Activated B cell treated with CpG ODN at 0.5 μM for 24 hours (primary cell): ENCODE measurements at regions not wholly inside any gene's neighbourhood (a gene's known extent, or its start where the extent isn't known, plus 50 kb on each side); places are given as distances from the start of the nearest gene placed in this dataset.

Source experiments
- ATAC-seq: fragments of 200-7000 bp; cut with Tn5 transposase; one replicate; pipeline ENCODE4 v1.10.0; 2021; ENCODE audit warnings: low read depth, mild to moderate bottlenecking, moderate library complexity
- CTCF ChIA-PET: fragments of 350-600 bp; sonication (Branson Sonifier 250); formaldehyde crosslinking; loops from one replicate; lab custom pipeline; 2021; ENCODE audit warnings: antibody characterized with exemption; lab: Charles Lee
- POLR2A ChIA-PET: fragments of 350-600 bp; sonication (Branson Sonifier 250); formaldehyde crosslinking; loops from one replicate; lab custom pipeline; 2021; ENCODE audit warnings: antibody characterized with exemption; lab: Charles Lee
- DNase-seq: peaks from one replicate; pipeline ENCODE4 v3.0.0; 2022
- H3K27ac Mint-ChIP-seq: one replicate; pipeline ENCODE4 v1.8.0; 2020; ENCODE audit warnings: mixed read lengths
- H3K27me3 Mint-ChIP-seq: one replicate; pipeline ENCODE4 v1.8.0; 2021; ENCODE audit warnings: mixed read lengths
- H3K36me3 Mint-ChIP-seq: one replicate; pipeline ENCODE4 v1.8.0; 2021; ENCODE audit warnings: low read depth, mixed read lengths
- H3K4me1 Mint-ChIP-seq: one replicate; pipeline ENCODE4 v1.8.0; 2021; ENCODE audit warnings: mixed read lengths
- H3K4me3 Mint-ChIP-seq: one replicate; pipeline ENCODE4 v1.8.0; 2020; ENCODE audit warnings: mild to moderate bottlenecking, mixed read lengths
- H3K9me3 Mint-ChIP-seq: one replicate; pipeline ENCODE4 v1.8.0; 2020; ENCODE audit warnings: mixed read lengths
- intact Hi-C: fragments of 100-400 bp; cut with micrococcal nuclease; formaldehyde crosslinking; loops from one replicate; pipeline ENCODE4 v1.15.1; 2024
- TF ChIP-seq, protein P1 (sequence below): fragments of 200-600 bp; IDR thresholded peaks from one replicate; pipeline ENCODE4 v1.8.0; 2022; ENCODE audit warnings: antibody characterized with exemption, mild to moderate bottlenecking

DNA sequence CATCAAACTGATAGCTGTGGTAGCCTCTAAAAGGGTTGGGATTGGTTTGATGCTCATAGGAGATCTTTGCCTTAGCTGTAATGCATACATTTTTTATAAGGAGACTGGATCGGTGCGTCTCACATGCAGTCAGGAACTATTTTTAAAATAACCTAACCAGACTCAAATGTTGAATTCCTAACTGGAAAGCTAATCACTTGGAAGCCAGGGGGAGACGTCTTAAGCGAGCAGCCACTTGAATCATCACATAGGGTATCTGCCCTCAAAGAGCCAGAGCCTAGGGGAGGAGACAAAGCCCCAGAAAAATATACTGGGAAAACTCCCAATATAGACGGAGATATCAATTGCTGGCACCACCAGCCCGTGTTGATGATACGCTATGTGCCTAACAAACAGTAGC, 61.7 kb upstream of the PUM1 start:
- POLR2A ChIA-PET, result no interaction called here
- no peak overlapping the region for H3K27ac Mint-ChIP-seq

DNA sequence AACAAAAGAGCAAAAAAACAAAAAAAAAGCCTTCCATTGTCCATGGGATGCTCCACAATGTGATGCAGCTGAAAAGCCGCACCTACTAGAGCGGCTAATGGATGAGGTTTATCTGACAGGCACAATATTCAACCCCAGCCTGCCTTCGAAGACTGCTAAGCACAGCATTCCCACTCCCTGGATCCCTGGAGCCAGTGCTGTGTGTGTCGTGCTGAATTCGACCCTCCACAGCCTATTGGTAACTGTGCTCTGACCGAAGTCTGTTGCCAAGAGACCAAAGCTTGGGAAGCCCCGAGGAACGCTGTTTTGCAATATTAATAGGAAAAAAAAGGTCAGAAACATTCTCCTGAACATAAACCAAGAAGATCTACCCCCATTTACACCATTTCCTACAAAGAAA, 57.2 kb upstream of the PUM1 start:
- Mint-ChIP-seq H3K4me1 (no peaks in the 10 kb centered on the region), H3K27me3 (no peaks in the 10 kb centered on the region), H3K4me3 (no peak overlapping the region), H3K27ac (no peak overlapping the region), H3K9me3 (no peaks in the 10 kb centered on the region), H3K36me3 (no peaks in the 10 kb centered on the region)
- TF ChIP-seq, protein P1, sequence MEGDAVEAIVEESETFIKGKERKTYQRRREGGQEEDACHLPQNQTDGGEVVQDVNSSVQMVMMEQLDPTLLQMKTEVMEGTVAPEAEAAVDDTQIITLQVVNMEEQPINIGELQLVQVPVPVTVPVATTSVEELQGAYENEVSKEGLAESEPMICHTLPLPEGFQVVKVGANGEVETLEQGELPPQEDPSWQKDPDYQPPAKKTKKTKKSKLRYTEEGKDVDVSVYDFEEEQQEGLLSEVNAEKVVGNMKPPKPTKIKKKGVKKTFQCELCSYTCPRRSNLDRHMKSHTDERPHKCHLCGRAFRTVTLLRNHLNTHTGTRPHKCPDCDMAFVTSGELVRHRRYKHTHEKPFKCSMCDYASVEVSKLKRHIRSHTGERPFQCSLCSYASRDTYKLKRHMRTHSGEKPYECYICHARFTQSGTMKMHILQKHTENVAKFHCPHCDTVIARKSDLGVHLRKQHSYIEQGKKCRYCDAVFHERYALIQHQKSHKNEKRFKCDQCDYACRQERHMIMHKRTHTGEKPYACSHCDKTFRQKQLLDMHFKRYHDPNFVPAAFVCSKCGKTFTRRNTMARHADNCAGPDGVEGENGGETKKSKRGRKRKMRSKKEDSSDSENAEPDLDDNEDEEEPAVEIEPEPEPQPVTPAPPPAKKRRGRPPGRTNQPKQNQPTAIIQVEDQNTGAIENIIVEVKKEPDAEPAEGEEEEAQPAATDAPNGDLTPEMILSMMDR, result no peak
- ChIA-PET POLR2A (no interaction called here), CTCF (no interaction called here)
- no peak for DNase-seq
- intact Hi-C loops, result no loop called here
- ATAC-seq, result no peak

More for the DNA sequence above, 61.7 kb upstream of the PUM1 start:
- H3K4me3 Mint-ChIP-seq, result no peak overlapping the region
- no peaks in the 10 kb centered on the region for H3K36me3 Mint-ChIP-seq
- CTCF ChIA-PET, result no interaction called here
- DNase-seq, result no peak
- no peaks in the 10 kb centered on the region for H3K27me3 Mint-ChIP-seq
- no peaks in the 10 kb centered on the region for H3K9me3 Mint-ChIP-seq
- intact Hi-C loops, result no loop called here
- H3K4me1 Mint-ChIP-seq, result no peaks in the 10 kb centered on the region
- TF ChIP-seq, protein P1, result no peak
- ATAC-seq, result no peak

DNA sequence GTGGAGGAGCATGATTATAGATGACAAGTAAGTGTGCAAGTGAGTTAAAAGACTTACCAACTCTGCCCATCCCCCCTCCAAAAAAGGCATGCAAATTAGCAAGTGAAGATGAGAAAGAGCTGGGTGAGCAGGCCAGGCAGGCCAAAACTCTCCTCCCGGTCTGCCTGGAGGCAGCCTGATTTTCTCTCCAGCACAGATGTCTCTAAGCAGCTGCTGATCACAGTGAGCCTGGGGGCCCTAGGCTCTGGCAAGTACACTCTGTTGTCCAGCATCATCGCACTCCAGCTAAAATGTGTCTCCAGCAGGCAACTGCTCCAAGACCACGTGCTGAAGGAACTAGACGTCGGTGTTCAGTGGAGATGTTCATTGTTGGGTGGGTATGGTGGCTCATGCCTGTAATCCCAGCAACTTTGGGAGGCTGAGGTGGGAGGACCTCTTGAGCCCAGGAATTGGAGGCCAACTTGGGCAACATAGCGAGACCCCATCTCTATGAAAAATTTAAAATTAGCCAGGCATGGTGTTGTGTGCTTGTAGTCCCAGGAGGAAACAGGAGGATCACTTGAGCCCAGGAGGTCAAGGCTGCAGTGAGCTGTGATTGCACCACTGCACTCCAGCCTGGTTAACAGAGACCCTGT, 56.7 kb upstream of the PUM1 start:
- no peaks in the 10 kb centered on the region for H3K36me3 Mint-ChIP-seq
- no peak overlapping the region for H3K27ac Mint-ChIP-seq
- H3K27me3 Mint-ChIP-seq, result no peaks in the 10 kb centered on the region

DNA sequence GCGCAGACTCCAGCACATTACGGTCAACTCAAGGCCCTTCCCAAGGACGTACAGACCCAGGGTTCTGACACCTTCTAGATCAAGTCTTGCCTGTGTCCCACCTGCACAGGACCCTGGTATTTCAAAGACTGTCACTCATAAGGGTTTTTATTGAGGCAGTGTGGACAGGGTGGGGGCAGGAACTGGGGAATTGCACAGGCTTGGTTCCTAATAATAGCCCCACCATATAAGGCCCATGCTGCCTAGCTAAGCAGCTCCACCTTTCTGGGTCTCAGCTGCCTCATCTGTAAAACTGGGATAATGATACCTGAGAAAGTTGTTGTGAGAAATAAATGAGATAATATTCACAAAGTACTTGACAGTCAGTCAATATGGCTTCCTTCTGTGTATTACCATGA, 55.3 kb upstream of the PUM1 start:
- no peaks in the 10 kb centered on the region for H3K9me3 Mint-ChIP-seq

More for the DNA sequence above, 56.7 kb upstream of the PUM1 start:
- no peak for ATAC-seq
- Mint-ChIP-seq H3K4me1 (no peaks in the 10 kb centered on the region), H3K4me3 (no peak overlapping the region), H3K9me3 (no peaks in the 10 kb centered on the region)
- DNase-seq, result no peak
- intact Hi-C loops, result no loop called here
- TF ChIP-seq, protein P1, result no peak
- CTCF ChIA-PET, result no interaction called here
- POLR2A ChIA-PET, result no interaction called here

DNA sequence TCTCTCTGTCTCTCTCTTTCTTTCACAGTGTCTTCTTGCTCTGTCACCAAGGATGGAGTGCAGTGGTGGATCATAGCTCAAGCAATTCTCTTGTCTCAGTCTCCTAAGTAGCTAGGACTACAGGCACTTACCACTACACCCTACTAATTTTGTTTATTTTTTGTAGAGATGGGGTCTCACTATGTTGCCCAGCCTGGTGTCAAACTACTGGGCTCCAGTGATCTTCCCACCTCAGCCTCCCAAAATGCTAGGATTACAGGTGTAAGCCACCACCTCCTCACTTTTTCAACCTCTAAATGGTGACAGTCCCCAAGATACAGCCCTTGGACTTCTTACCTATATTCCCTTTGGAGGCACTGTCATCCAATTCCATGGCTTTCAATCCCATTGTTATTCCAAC, 50.5 kb upstream of the PUM1 start:
- no peak for DNase-seq
- Mint-ChIP-seq H3K4me1 (no peaks in the 10 kb centered on the region), H3K4me3 (no peak overlapping the region), H3K27me3 (peaks cover 12% of the 10 kb centered on the region), H3K27ac (no peak overlapping the region), H3K9me3 (no peaks in the 10 kb centered on the region), H3K36me3 (no peaks in the 10 kb centered on the region)
- ChIA-PET CTCF (interaction anchor here (0.6 kb wide), 1 partner anchor 62 kb away, joined by 3 read pairs; no protein-coding TSS in a partner anchor), POLR2A (no interaction called here)
- no peak for ATAC-seq
- TF ChIP-seq, protein P1, result no peak
- intact Hi-C loops, result no loop called here

More for the DNA sequence above, 55.3 kb upstream of the PUM1 start:
- Mint-ChIP-seq H3K4me3 (no peak overlapping the region), H3K27ac (no peak overlapping the region), H3K36me3 (no peaks in the 10 kb centered on the region), H3K27me3 (peaks cover 6% of the 10 kb centered on the region), H3K4me1 (no peaks in the 10 kb centered on the region)
- ATAC-seq (no peak), DNase-seq (no peak)
- intact Hi-C loops, result no loop called here
- CTCF ChIA-PET, result no interaction called here
- TF ChIP-seq, protein P1, result no peak
- POLR2A ChIA-PET, result no interaction called here
